GM23338 (cell line): ENCODE measurements at regions not wholly inside any gene's neighbourhood (a gene's known extent, or its start where the extent isn't known, plus 50 kb on each side); places are given as distances from the start of the nearest gene placed in this dataset.

Source experiments
- ATAC-seq: fragments of 200-7000 bp; cut with Tn5 transposase; 3 replicates; pipeline ENCODE4 v1.9.1; 2020
- DNase-seq: peaks from one replicate; pipeline ENCODE4 v3.0.0-alpha.2; 2015; ENCODE audit warnings: low spot score
- H2AFZ ChIP-seq: fragments of 200-600 bp; sonication (generic); 2 replicates; pipeline ENCODE4 v1.8.0; 2016; ENCODE audit warnings: antibody characterized with exemption, mild to moderate bottlenecking, moderate library complexity
- H3F3A ChIP-seq: fragments of 200-600 bp; sonication (generic); replicated peaks from 2 replicates; pipeline ENCODE4 v1.8.0; 2017; ENCODE audit warnings: antibody characterized with exemption, mixed run types, low read depth
- H3K27ac ChIP-seq: fragments of 200-600 bp; sonication (generic); 2 replicates; pipeline ENCODE4 v1.6.1; 2016; ENCODE audit warnings: low read depth
- H3K27me3 ChIP-seq: fragments of 200-600 bp; sonication (generic); 2 replicates; pipeline ENCODE4 v1.8.0; 2016; ENCODE audit warnings: mild to moderate bottlenecking, mixed run types, moderate library complexity; ENCODE audit not compliant: insufficient read depth
- H3K36me3 ChIP-seq: fragments of 200-600 bp; sonication (generic); 2 replicates; pipeline ENCODE4 v1.8.0; 2016; ENCODE audit warnings: mild to moderate bottlenecking; ENCODE audit not compliant: insufficient read depth
- H3K4me1 ChIP-seq: fragments of 200-600 bp; sonication (generic); 2 replicates; pipeline ENCODE4 v1.8.0; 2016; ENCODE audit warnings: mild to moderate bottlenecking, moderate library complexity; ENCODE audit not compliant: insufficient read depth
- H3K4me2 ChIP-seq: fragments of 200-600 bp; sonication (generic); 2 replicates; pipeline ENCODE4 v1.7.1; 2017; ENCODE audit warnings: mixed run types
- H3K4me3 ChIP-seq: fragments of 200-600 bp; sonication (generic); 2 replicates; pipeline ENCODE4 v1.6.1; 2016; ENCODE audit warnings: mixed run types
- H3K79me2 ChIP-seq: fragments of 200-600 bp; sonication (generic); replicated peaks from 2 replicates; pipeline ENCODE4 v1.8.0; 2017; ENCODE audit warnings: mild to moderate bottlenecking; ENCODE audit not compliant: insufficient read depth
- H3K9me2 ChIP-seq: fragments of 200-600 bp; sonication (generic); 2 replicates; pipeline ENCODE4 v1.8.0; 2017; ENCODE audit not compliant: insufficient read depth
- H4K20me1 ChIP-seq: fragments of 200-600 bp; sonication (generic); replicated peaks from 2 replicates; pipeline ENCODE4 v1.8.0; 2017; ENCODE audit warnings: mild to moderate bottlenecking; ENCODE audit not compliant: insufficient read depth
- H3K27ac Mint-ChIP-seq: 2 replicates; pipeline ENCODE4 v1.8.0; 2020; ENCODE audit warnings: inconsistent platforms, mild to moderate bottlenecking, moderate library complexity, mixed read lengths
- H3K27me3 Mint-ChIP-seq: 3 replicates; pipeline ENCODE4 v1.8.0; 2022; ENCODE audit warnings: low read depth, mild to moderate bottlenecking, moderate library complexity, mixed read lengths, inconsistent platforms; ENCODE audit not compliant: insufficient read depth, poor library complexity
- H3K36me3 Mint-ChIP-seq: 3 replicates; pipeline ENCODE4 v1.8.0; 2021; ENCODE audit warnings: low read depth, mild to moderate bottlenecking, inconsistent platforms, moderate library complexity, mixed read lengths
- H3K4me1 Mint-ChIP-seq: 3 replicates; pipeline ENCODE4 v1.8.0; 2020; ENCODE audit warnings: mild to moderate bottlenecking, inconsistent platforms, mixed read lengths
- H3K4me3 Mint-ChIP-seq: 3 replicates; pipeline ENCODE4 v1.8.0; 2021; ENCODE audit warnings: moderate library complexity, mild to moderate bottlenecking, inconsistent platforms, mixed read lengths
- H3K9me3 Mint-ChIP-seq: 3 replicates; pipeline ENCODE4 v1.8.0; 2020; ENCODE audit warnings: moderate library complexity, mild to moderate bottlenecking, inconsistent platforms, mixed read lengths
- CREB1 ChIP-seq: fragments of 250-450 bp; sonication (Bioruptor Pico); IDR thresholded peaks from 2 replicates; pipeline ENCODE4 v1.5.0; 2020; ENCODE audit warnings: low read depth, mild to moderate bottlenecking, moderate library complexity
- EZH2 ChIP-seq: fragments of 200-600 bp; sonication (generic); IDR thresholded peaks from one replicate; pipeline ENCODE4 v1.8.0; 2017; ENCODE audit warnings: antibody characterized with exemption, mild to moderate bottlenecking, low read depth; ENCODE audit not compliant: unreplicated experiment
- EZH2phosphoT487 ChIP-seq: fragments of 200-600 bp; sonication (generic); IDR thresholded peaks from one replicate; pipeline ENCODE4 v1.8.1; 2018; ENCODE audit warnings: antibody characterized with exemption; ENCODE audit not compliant: unreplicated experiment
- JUNB ChIP-seq: IDR thresholded peaks from one replicate; pipeline ENCODE4 v1.6.1; 2016; ENCODE audit warnings: antibody characterized with exemption; ENCODE audit not compliant: unreplicated experiment
- NANOG ChIP-seq: IDR thresholded peaks from 2 replicates; pipeline ENCODE4 v1.6.1; 2016; ENCODE audit warnings: antibody characterized with exemption, borderline replicate concordance
- POLR2AphosphoS5 ChIP-seq: IDR thresholded peaks from 2 replicates; pipeline ENCODE4 v1.6.1; 2016; ENCODE audit warnings: antibody characterized with exemption, low read depth
- ZNF114 ChIP-seq: fragments of 250-450 bp; sonication (Bioruptor Pico); IDR thresholded peaks from 2 replicates; pipeline ENCODE4 v1.5.0; 2020; ENCODE audit warnings: mild to moderate bottlenecking, moderate library complexity
- ZNF331 ChIP-seq: fragments of 250-450 bp; sonication (Bioruptor Pico); IDR thresholded peaks from 2 replicates; pipeline ENCODE4 v1.5.0; 2020; ENCODE audit warnings: low read depth, mild to moderate bottlenecking, moderate library complexity
- TF ChIP-seq, protein P1 (sequence below): fragments of 250-450 bp; sonication (Bioruptor Pico); IDR thresholded peaks from 2 replicates; pipeline ENCODE4 v1.5.0; 2020; ENCODE audit warnings: mild to moderate bottlenecking, moderate library complexity
- TF ChIP-seq, protein P2 (sequence below), 2 experiments: fragments of 200-600 bp in 1 of 2; sonication (generic) in 1 of 2; conservative IDR thresholded peaks; 2 replicates each; pipeline versions ENCODE4 v1.5.1 to v1.6.1; 2016 to 2017; ENCODE audit warnings: antibody characterized with exemption in 2 of 2, low read depth in 2 of 2, mild to moderate bottlenecking in 2 of 2, moderate library complexity in 1 of 2
- TF ChIP-seq, protein P3 (sequence below): IDR thresholded peaks from 2 replicates; pipeline ENCODE4 v1.6.1; 2016; ENCODE audit warnings: antibody characterized with exemption
- TF ChIP-seq, protein P4 (sequence below): IDR thresholded peaks from one replicate; pipeline ENCODE4 v1.6.1; 2018; ENCODE audit warnings: antibody characterized with exemption; ENCODE audit not compliant: unreplicated experiment

DNA sequence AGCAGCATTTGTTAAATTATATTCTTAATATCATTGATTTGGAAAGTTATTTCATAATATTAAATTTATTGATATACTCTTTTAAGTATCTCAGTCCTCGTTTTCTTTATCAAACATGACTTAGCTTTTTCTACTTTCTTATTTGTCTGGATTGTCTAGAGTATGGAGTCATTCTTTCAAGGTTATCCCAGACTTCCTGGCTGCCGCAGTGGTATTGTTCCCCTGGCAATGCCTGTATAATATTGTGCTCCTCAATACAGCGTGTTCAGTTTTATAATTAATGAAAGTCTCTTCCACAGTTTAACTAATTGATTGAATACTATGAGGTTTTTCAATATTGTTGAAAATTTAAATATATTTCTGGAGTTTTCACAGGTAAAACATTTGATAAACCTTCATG is 310.9 kb downstream of the ANKRD50 start:
- H3K9me3 Mint-ChIP-seq: no peaks in the 10 kb centered on the region
- no peak for TF ChIP-seq ZNF114
- TF ChIP-seq, protein P1, sequence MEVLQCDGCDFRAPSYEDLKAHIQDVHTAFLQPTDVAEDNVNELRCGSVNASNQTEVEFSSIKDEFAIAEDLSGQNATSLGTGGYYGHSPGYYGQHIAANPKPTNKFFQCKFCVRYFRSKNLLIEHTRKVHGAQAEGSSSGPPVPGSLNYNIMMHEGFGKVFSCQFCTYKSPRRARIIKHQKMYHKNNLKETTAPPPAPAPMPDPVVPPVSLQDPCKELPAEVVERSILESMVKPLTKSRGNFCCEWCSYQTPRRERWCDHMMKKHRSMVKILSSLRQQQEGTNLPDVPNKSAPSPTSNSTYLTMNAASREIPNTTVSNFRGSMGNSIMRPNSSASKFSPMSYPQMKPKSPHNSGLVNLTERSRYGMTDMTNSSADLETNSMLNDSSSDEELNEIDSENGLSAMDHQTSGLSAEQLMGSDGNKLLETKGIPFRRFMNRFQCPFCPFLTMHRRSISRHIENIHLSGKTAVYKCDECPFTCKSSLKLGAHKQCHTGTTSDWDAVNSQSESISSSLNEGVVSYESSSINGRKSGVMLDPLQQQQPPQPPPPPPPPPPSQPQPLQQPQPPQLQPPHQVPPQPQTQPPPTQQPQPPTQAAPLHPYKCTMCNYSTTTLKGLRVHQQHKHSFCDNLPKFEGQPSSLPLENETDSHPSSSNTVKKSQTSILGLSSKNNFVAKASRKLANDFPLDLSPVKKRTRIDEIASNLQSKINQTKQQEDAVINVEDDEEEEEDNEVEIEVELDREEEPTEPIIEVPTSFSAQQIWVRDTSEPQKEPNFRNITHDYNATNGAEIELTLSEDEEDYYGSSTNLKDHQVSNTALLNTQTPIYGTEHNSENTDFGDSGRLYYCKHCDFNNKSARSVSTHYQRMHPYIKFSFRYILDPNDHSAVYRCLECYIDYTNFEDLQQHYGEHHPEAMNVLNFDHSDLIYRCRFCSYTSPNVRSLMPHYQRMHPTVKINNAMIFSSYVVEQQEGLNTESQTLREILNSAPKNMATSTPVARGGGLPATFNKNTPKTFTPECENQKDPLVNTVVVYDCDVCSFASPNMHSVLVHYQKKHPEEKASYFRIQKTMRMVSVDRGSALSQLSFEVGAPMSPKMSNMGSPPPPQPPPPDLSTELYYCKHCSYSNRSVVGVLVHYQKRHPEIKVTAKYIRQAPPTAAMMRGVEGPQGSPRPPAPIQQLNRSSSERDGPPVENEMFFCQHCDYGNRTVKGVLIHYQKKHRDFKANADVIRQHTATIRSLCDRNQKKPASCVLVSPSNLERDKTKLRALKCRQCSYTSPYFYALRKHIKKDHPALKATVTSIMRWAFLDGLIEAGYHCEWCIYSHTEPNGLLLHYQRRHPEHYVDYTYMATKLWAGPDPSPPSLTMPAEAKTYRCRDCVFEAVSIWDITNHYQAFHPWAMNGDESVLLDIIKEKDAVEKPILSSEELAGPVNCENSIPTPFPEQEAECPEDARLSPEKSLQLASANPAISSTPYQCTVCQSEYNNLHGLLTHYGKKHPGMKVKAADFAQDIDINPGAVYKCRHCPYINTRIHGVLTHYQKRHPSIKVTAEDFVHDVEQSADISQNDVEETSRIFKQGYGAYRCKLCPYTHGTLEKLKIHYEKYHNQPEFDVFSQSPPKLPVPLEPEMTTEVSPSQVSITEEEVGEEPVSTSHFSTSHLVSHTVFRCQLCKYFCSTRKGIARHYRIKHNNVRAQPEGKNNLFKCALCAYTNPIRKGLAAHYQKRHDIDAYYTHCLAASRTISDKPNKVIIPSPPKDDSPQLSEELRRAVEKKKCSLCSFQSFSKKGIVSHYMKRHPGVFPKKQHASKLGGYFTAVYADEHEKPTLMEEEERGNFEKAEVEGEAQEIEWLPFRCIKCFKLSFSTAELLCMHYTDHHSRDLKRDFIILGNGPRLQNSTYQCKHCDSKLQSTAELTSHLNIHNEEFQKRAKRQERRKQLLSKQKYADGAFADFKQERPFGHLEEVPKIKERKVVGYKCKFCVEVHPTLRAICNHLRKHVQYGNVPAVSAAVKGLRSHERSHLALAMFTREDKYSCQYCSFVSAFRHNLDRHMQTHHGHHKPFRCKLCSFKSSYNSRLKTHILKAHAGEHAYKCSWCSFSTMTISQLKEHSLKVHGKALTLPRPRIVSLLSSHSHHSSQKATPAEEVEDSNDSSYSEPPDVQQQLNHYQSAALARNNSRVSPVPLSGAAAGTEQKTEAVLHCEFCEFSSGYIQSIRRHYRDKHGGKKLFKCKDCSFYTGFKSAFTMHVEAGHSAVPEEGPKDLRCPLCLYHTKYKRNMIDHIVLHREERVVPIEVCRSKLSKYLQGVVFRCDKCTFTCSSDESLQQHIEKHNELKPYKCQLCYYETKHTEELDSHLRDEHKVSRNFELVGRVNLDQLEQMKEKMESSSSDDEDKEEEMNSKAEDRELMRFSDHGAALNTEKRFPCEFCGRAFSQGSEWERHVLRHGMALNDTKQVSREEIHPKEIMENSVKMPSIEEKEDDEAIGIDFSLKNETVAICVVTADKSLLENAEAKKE (CRISPR knock-in tag): no peak
- no peak for TF ChIP-seq JUNB
- TF ChIP-seq EZH2phosphoT487: no peak
- no peak for TF ChIP-seq NANOG
- TF ChIP-seq EZH2: no peak
- no peak for TF ChIP-seq CREB1 (CRISPR knock-in tag)
- TF ChIP-seq, protein P2, sequence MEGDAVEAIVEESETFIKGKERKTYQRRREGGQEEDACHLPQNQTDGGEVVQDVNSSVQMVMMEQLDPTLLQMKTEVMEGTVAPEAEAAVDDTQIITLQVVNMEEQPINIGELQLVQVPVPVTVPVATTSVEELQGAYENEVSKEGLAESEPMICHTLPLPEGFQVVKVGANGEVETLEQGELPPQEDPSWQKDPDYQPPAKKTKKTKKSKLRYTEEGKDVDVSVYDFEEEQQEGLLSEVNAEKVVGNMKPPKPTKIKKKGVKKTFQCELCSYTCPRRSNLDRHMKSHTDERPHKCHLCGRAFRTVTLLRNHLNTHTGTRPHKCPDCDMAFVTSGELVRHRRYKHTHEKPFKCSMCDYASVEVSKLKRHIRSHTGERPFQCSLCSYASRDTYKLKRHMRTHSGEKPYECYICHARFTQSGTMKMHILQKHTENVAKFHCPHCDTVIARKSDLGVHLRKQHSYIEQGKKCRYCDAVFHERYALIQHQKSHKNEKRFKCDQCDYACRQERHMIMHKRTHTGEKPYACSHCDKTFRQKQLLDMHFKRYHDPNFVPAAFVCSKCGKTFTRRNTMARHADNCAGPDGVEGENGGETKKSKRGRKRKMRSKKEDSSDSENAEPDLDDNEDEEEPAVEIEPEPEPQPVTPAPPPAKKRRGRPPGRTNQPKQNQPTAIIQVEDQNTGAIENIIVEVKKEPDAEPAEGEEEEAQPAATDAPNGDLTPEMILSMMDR (conservative IDR thresholded peaks at IDR 0.05; ENCODE audit: low read depth in 2 of 2): no peak
- TF ChIP-seq, protein P3, sequence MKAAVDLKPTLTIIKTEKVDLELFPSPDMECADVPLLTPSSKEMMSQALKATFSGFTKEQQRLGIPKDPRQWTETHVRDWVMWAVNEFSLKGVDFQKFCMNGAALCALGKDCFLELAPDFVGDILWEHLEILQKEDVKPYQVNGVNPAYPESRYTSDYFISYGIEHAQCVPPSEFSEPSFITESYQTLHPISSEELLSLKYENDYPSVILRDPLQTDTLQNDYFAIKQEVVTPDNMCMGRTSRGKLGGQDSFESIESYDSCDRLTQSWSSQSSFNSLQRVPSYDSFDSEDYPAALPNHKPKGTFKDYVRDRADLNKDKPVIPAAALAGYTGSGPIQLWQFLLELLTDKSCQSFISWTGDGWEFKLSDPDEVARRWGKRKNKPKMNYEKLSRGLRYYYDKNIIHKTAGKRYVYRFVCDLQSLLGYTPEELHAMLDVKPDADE: no peak
- TF ChIP-seq ZNF331: no peak
- no peak for TF ChIP-seq POLR2AphosphoS5
- TF ChIP-seq, protein P4, sequence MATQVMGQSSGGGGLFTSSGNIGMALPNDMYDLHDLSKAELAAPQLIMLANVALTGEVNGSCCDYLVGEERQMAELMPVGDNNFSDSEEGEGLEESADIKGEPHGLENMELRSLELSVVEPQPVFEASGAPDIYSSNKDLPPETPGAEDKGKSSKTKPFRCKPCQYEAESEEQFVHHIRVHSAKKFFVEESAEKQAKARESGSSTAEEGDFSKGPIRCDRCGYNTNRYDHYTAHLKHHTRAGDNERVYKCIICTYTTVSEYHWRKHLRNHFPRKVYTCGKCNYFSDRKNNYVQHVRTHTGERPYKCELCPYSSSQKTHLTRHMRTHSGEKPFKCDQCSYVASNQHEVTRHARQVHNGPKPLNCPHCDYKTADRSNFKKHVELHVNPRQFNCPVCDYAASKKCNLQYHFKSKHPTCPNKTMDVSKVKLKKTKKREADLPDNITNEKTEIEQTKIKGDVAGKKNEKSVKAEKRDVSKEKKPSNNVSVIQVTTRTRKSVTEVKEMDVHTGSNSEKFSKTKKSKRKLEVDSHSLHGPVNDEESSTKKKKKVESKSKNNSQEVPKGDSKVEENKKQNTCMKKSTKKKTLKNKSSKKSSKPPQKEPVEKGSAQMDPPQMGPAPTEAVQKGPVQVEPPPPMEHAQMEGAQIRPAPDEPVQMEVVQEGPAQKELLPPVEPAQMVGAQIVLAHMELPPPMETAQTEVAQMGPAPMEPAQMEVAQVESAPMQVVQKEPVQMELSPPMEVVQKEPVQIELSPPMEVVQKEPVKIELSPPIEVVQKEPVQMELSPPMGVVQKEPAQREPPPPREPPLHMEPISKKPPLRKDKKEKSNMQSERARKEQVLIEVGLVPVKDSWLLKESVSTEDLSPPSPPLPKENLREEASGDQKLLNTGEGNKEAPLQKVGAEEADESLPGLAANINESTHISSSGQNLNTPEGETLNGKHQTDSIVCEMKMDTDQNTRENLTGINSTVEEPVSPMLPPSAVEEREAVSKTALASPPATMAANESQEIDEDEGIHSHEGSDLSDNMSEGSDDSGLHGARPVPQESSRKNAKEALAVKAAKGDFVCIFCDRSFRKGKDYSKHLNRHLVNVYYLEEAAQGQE: no peak
- no peak for ATAC-seq

More for the DNA sequence above, 310.9 kb downstream of the ANKRD50 start:
- no peak overlapping the region for H3K4me3 Mint-ChIP-seq
- Histone ChIP-seq H3K27me3 (no peaks in the 10 kb centered on the region), H3K27ac (no peak overlapping the region), H3K36me3 (no peaks in the 10 kb centered on the region), H2AFZ (no peak overlapping the region), H3K9me2 (no peaks in the 10 kb centered on the region), H3K4me1 (peaks cover 7% of the 10 kb centered on the region; the same call in 1 of the 2 replicates), H4K20me1 (no peaks in the 10 kb centered on the region), H3K79me2 (no peaks in the 10 kb centered on the region), H3K4me3 (no peak overlapping the region), H3K4me2 (no peak overlapping the region), H3F3A (no peaks in the 10 kb centered on the region)
- H3K27ac Mint-ChIP-seq: no peak overlapping the region; the same call in 1 of the 2 replicates
- peaks cover 13% of the 10 kb centered on the region for H3K4me1 Mint-ChIP-seq
- 0 out of 3 replicates have a peak, but pooled peaks cover 3% of the 10 kb centered on the region for H3K36me3 Mint-ChIP-seq
- no peaks in the 10 kb centered on the region for H3K27me3 Mint-ChIP-seq
- DNase-seq: no peak
